ENCODE measurements at regions not wholly inside any gene's neighbourhood (a gene's known extent, or its start where the extent isn't known, plus 50 kb on each side); places are given as distances from the start of the nearest gene placed in this dataset.

DNA sequence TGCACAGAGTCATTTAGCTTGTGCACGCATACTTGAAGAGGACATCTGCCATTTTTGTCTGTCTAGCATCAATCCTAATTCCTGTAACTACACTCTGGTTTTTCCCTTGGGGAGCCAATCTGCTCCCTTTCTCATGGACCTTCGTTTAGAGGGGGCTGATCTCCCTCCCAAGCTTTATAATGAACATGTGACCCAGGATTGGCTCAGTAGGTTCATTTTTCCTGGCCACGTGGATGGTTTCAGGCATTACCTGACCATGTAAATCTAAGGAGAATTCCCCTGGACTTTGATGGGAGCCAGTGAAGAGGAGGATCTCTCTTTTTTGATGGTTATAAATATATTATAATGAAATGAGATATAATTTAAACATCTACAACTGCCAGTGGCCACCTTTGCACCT is 56.8 kb upstream of the HS3ST2 start:
- no peaks in the 10 kb centered on the region for H3K36me3 Mint-ChIP-seq (ENCODE audit: insufficient read depth in 1 of 3, low read depth in 3 of 3)
- Histone ChIP-seq H3K23me2 (ENCODE audit: insufficient read length, low read depth, low read length, poor library complexity, severe bottlenecking) (no peaks in the 10 kb centered on the region), H2BK12ac (ENCODE audit: insufficient read length, low read depth, low read length) (no peak overlapping the region), H3K79me1 (ENCODE audit: insufficient read depth, low read depth, low read length, poor library complexity, severe bottlenecking) (no peaks in the 10 kb centered on the region), H3K4ac (ENCODE audit: low read depth, low read length) (no peak overlapping the region), H2AK5ac (ENCODE audit: insufficient read length, low read length) (no peak overlapping the region), H4K91ac (ENCODE audit: insufficient read length, low read depth, low read length) (no peak overlapping the region), H4K20me1 (ENCODE audit: control insufficient read depth, insufficient read depth, insufficient read length) (no peaks in the 10 kb centered on the region), H3K79me2 (ENCODE audit: insufficient read depth, low read length) (no peaks in the 10 kb centered on the region), H3K4me1 (ENCODE audit: insufficient read depth, low read length) (no peaks in the 10 kb centered on the region), H3T11ph (ENCODE audit: low read length) (no peak overlapping the region), H3K14ac (ENCODE audit: insufficient read depth, low read length) (no peak overlapping the region), H2AFZ (ENCODE audit: low read length) (no peak overlapping the region), H3K9ac (ENCODE audit: extremely low read depth, insufficient read length, low read length) (no peak overlapping the region), H3K9me3 (ENCODE audit: control insufficient read depth, low read depth, low read length) (no peaks in the 10 kb centered on the region), H3K23ac (ENCODE audit: insufficient read length, low read depth, low read length) (no peak overlapping the region), H2BK120ac (ENCODE audit: low read depth, low read length, poor library complexity, severe bottlenecking) (no peak overlapping the region), H4K5ac (ENCODE audit: insufficient read length, low read depth, low read length) (no peak overlapping the region), H2BK15ac (ENCODE audit: low read depth, low read length) (no peak overlapping the region), H3K4me2 (ENCODE audit: insufficient read depth, insufficient read length, low read length) (no peak overlapping the region), H3K27me3 (ENCODE audit: insufficient read depth, low read length) (no peaks in the 10 kb centered on the region), H2BK20ac (ENCODE audit: low read depth, low read length, poor library complexity, severe bottlenecking) (no peak overlapping the region), H3K56ac (ENCODE audit: insufficient read length, low read depth, low read length) (no peak overlapping the region), H4K8ac (replicated peaks; ENCODE audit: insufficient read length, low read depth, low read length) (no peak overlapping the region), H2BK5ac (ENCODE audit: insufficient read length, low read length) (no peak overlapping the region), H3K27ac (ENCODE audit: insufficient read length, low read depth, low read length) (no peak overlapping the region), H3K18ac (ENCODE audit: insufficient read length, low read depth, low read length) (no peak overlapping the region)
- peaks cover 4% of the 10 kb centered on the region; the same call in 1 of the 2 replicates for H3K27me3 Mint-ChIP-seq (ENCODE audit: low read depth)
- no peaks in the 10 kb centered on the region for H3K4me1 Mint-ChIP-seq
- TF ChIP-seq, protein P1, sequence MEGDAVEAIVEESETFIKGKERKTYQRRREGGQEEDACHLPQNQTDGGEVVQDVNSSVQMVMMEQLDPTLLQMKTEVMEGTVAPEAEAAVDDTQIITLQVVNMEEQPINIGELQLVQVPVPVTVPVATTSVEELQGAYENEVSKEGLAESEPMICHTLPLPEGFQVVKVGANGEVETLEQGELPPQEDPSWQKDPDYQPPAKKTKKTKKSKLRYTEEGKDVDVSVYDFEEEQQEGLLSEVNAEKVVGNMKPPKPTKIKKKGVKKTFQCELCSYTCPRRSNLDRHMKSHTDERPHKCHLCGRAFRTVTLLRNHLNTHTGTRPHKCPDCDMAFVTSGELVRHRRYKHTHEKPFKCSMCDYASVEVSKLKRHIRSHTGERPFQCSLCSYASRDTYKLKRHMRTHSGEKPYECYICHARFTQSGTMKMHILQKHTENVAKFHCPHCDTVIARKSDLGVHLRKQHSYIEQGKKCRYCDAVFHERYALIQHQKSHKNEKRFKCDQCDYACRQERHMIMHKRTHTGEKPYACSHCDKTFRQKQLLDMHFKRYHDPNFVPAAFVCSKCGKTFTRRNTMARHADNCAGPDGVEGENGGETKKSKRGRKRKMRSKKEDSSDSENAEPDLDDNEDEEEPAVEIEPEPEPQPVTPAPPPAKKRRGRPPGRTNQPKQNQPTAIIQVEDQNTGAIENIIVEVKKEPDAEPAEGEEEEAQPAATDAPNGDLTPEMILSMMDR (conservative IDR thresholded peaks at IDR 0.05), result no peak
- H3K27ac Mint-ChIP-seq, result no peak overlapping the region
- DNase-seq, result no peak
- H3K9me3 Mint-ChIP-seq, result peaks cover 0 to 6% of the 10 kb centered on the region in 2 experiments; a peak in 1 of 5 replicates
- H3K4me3 Mint-ChIP-seq, result no peak overlapping the region
- no CpG with 5 or more reads among the region's 3 CpGs for WGBS (ENCODE audit: extremely low coverage, insufficient read length, low lambda C conversion rate)
